GM21723 (cell line): ENCODE measurements at regions not wholly inside any gene's neighbourhood (a gene's known extent, or its start where the extent isn't known, plus 50 kb on each side); places are given as distances from the start of the nearest gene placed in this dataset.
"Not testable (repeated sequence)": the region's sequence is repeated elsewhere in the genome, so short reads cannot be mapped to it uniquely, and the experiment has no call there.

Experiments used
- ATAC-seq: cut with Tn5 transposase; IDR thresholded peaks from one replicate; pipeline ENCODE4 v1.9.1; 2021; ENCODE audit warnings: mild to moderate bottlenecking, moderate library complexity; ENCODE audit not compliant: unreplicated experiment

DNA sequence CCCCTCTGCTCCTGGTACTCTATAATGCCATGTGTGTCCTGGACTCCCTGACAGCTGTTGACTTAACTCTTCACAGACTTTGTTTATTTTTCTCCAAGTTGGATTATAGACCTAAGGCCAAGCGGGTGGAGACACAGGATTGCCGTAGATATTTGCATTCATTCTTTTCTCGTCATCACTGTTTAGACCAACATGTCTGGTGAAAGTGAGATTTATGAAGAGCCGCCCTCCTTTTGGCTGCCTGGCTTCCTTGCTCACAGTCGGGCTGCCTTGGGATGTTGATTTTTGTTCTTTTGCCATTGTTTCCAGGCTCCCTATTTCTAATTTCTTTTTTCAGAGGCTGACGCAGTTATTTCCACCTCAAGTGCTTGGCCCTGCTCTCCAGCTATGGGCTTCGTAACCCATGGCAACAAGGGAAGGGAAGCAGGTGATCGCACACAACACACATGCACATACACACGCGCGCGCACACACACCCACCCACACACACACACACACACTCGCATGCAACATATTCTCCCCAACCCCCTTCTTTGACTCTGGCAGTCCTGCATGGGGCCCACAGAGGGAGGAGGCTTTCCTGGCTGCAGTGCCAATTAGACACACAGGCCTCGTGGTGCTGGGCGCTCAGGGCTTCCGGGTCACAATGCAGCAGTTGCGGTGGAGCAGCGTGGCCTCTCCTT, 296.5 kb downstream of the MTX2 start:
- ATAC-seq = no peak

DNA sequence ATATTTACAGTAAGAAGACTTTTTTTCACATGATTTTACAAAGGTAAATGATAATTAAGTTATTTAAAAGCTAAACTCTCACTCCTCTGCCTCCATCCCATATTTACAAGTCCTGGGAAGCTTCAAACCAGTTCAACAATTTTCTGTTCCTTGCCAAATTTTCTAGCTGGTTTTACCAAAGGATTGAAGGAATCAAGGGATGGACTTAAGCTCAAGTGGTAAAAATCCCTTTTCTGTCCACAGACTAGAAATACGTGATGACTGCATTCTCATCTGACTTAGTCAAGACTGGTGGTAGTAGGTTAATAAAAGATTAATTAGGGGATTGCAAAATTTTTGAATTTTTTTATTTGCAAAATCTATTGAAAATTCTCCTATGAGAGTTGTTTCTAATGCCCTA, 297.3 kb downstream of the MTX2 start:
- no peak for ATAC-seq

DNA sequence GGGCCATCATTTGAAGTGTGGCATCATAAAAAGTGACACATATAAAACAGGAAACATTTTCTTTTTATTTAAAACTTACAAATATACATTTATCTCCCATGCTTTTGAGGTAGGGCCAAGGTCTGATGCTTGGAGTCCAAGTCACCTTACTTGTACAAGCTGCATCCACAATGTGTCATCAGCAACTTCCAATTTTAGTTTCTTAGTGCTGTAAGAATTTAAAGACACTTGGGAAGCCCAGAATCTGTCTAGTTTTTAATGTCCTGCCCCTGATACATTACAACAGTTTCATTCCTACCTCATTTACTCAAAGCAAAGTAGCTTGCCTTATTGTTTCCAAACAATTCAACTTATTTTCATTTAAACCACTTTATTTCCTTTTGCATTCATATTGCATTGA, 297.7 kb downstream of the MTX2 start:
- no peak for ATAC-seq

DNA sequence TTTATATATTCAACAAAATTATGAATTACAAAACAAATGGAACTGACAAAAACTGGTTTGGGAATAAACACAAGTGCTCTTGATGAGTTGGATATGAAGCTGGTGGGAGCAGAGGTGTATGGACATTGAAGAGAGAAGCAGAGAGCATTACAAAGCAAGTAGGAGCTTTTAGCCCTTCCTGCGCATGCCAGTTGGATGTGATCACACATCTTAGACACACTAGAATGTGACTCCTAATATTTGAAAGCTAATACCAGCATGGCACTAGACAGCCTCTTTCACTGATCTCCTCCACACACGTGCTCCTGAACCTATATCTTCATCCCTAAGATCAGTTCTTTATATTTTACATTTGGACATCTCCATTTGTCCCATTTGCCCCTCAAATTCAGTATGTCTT, 298.1 kb downstream of the MTX2 start:
- ATAC-seq = no peak

DNA sequence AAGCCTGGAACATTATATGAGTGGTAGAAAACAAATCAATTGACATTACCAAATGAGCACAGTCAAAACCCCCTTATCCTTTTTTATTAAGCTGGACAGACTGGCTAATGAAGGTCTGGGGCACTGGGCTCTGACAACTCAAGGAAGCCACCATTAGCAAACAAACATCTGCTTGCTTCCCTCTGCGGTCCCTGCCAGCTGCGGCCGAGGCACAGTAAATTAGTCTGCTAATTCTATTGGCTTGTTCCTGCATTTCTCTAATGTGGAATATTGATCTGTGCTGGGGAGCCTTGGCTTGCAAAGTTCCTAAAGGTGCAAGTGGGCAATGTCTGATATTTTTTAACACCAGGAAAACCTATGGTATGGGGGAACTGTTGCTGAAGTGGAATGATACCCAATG, 300.3 kb downstream of the MTX2 start:
- no peak for ATAC-seq

DNA sequence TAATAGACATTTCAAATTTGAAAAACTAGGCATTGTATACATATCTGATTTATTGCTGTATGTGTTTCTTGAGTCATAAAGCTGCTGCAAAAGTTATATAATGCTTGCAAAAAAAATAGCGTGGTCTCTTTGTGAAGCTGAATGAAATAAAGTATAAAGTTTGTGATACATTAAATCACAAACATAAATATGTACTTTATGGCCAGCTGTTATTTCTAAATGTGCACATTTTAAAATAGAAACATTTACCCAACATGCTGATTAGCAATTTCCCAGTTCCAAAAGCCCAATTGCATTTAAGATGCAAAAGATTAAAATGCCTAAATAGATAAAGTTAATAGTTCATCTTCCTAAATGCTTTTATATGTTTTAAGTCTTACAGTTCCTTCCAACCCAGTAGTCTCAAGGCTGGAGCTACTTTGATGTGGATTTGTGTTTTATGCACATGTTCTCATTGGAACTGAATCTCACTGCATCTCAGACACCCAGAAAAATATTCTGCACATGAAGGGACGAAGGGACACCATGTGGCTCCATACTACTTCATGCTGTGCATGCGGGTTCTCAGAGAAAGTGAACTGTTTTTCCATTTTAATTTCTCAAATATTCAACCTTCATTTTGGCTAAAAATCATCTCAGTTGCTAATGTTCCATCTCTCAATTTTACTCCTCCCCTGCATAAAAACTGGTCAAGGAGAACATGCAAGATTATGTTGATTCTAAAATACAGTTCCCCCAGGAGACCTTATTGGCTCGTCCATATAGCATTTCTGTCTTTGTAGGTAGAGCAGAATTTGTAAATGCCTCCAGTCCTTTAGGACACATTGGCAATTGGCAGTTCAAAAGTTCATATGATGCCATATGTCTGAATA, 304.6 kb downstream of the MTX2 start:
- no peak for ATAC-seq

DNA sequence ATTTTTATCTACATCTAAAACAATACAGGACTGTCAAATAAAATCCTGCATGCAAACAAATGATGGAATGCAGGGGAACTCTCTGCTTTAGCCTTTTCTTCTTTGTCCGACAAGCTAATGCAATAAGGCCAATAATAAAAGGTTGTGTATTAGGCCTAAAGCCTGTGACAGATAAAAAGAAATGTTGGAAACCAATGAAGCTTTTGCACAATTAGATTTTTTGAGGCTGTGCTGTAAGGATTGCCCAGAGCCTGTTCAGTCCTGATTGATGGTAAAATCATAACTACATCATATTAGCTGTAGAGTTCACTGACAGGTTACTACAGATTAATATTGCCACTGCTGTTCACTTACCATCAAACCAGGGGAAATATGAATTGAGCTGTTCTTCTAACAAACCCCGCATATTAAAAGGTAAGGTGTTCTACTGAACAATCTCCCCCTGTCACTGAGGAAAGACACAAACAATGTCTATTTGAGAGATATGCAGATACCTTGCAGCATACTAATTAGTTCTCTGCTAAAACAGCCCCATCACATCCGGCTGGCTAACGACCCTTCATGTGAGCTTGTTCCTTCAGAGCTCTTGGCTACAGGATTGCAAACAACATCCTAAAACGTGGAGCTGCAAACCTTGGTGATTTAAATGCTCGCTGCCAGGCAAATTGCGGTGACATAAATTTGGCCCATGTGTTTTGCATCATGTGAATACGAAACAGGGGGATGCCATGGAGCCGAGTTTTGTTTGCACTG, 305.4 kb downstream of the MTX2 start:
- no peak for ATAC-seq

DNA sequence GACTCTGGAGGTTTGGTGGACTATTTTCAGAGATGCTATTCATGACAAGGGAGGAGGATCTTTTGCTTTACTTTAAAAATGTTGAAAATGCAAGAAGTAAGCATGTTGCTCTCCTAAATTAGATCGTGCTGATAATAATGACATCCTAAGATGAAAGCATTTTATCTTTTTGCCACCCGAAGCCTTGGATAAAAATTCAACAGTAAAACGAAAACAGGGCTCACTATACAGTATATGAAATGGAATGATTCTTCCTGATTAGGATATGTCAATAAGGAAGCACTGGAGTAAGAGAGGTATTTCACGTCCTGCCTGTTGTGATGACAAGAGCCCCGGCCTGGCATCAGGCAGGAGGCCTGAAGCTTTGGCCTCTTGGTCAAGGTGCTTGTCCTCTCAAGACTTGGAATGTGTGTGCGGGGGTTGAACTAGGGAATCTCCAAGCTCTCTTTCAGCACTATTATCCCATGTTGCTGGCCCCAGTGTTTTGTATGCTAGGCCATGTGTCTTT, 306.0 kb downstream of the MTX2 start:
- ATAC-seq = no peak

DNA sequence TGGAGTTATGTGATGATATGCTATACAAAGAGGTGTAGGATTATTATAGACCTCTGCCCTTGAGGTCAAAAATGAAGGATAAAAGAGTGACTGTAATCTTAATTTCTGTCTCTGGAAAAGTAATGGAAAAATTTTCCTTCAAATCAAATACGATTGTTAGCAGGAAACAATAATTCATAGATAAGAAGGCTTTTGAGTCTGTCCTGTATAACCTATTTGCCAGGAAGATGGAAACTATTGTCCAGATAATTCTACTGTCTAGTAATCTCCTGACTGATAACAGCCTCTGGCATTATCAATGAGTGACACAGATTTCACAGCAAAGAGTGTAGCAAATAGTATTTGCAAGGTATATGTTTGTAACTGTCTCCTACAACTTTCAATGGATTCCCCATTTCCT, 307.8 kb downstream of the MTX2 start:
- no peak for ATAC-seq

DNA sequence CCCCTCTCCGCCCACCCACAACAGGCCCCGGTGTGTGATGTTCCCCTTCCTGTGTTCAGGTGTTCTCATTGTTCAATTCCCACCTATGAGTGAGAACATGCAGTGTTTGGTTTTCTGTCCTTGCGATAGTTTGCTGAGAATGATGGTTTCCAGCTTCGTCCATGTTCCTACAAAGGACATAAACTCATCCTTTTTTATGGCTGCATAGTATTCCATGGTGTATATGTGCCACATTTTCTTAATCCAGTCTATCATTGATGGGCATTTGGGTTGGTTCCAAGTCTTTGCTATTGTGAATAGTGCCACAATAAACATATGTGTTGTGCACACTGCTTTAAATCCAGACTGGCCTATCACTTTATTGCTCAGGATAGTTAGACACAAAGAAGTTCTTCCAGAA, 309.1 kb downstream of the MTX2 start:
- ATAC-seq = not testable (repeated sequence)

DNA sequence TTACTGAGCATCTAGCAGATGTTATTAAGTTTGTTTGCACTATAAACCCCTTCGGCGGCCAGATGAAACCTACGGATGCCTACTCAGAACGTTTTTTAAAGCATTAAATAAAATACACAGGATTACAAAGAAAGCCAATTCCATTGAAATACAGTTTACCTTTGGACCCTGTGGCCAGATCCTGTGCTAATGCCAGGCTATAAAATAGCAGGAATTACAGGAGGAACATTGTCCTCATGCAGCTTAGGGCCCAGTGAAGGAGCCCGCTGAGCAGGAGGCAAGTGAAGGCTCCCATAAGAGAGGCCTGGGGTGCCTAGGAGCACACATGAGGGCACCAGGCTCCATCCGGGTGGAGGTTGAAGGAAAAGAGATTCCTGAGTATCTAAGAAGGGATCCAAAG, 310.4 kb downstream of the MTX2 start:
- ATAC-seq = no peak

DNA sequence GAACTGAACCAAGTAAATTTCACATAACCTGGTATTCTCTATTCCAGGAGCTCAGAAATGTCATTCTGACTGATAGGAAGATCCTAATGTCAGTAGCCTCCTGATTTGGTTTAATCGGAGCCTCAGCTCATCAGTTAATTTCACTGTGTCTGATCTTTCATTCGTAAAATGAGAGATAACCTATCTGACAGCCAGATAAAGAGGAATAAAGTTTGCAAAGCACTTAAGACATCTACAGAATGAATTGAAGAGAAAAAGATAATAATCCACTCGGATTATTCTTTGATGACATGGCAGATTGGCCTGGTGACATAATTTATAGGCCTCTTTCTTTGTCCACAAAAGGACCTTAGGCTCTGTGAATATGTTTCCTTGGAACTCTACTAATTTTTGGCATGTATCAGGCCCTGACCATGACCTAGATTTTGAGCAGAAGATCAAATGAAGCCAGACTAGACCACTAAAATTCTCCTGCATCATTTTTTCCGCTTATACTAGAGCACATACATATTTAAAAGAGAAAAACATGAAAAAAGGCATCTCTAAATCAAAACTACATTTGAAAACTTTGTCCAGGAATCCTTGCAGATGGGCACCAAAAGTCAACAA, 312.4 kb downstream of the MTX2 start:
- ATAC-seq = no peak

DNA sequence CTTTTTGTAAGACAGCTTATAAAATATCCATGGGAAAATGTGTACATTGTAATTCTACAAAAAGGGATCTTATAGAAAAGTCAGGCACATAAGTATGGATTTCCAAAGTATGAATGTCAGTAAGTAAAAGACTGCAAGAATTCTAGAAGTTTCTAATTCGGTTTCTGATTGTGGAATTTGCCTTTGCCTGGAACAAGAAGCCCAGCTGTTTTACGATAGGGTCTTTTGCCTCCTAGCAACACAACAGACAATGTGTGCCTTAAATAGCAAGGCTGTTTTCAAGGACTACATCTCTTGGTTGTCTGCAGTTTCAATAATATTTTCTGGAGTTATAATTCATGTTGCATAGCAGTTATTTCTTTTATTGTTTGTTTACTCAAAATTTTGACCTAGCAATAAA, 312.9 kb downstream of the MTX2 start:
- no peak for ATAC-seq

DNA sequence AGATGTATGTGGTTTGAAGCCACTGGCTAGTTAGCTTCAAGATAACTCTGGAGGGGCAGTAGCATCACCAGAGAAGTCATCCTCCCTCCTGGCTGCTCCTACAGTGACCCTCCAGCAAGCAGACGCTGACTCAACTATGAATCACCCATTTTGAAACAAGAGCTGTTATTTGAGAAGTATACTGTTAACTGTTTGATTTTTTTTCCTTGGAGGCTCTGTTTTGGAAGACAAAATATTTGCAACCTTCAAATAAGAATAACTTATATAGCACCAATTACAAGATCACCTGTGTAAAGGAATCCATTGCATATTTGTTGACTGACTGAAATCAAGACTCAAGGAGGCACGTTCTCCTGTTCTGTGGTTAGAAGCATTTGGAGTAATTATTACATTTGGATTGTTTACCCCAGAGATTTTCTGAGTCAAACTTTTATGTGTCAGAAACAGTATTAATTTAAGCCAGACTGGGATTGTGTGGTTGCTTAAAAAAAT, 313.8 kb downstream of the MTX2 start:
- no peak for ATAC-seq

DNA sequence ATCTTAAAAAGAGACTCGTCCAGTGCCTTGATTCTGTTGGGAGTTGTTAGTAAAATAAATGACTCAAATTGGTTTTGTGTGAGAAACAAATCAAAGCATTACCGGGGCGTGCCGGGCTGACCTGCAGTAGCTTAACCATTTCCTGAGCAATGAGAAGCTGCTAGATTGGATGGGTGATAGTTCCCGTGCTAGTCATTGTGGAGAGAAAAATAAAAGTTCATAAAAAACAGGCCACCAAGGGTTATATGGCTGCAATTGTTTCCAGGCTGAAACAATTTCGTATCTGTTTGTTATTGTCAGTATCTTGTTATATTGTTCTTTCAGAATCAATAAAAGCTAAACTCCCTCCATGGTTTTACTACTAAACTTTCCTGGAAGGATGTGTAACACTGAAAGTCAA, 314.4 kb downstream of the MTX2 start:
- no peak for ATAC-seq

DNA sequence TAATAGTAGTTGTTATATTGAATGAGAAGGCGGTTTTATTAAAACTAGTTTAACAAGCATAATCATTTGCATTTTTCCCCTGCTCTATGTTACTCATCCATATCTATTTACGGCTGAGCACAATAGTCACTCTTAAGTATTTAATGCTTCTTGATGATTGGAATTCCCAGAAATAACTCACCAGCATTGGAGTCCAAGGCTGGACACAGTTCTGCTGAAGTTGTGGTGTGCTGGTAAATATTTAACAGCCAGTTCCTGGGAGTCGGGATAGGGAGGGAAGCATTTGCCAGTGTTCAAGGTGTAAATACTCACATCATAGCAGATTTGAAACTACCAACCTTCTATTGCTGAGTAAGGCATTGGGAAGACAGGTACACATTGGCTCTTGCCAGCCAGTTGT, 315.1 kb downstream of the MTX2 start:
- ATAC-seq = no peak

DNA sequence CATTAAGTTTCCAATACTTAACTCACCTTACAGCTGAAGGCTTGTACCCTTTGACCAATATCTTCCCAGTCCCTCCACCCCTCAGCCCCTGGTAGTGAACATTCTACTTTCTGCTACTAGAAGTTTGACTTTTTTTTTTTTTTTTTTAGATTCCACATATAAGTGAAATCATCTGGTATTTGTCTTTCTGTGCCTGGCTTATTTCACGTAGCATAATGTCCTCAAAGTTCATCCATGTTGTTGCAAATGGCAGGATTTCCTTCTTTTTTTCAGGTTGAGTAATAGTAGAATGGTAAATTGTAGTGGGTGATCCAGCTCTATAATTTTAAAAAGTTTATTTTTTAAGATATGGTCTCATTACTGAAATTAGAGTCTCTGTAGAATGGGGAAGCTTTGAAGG, 316.0 kb downstream of the MTX2 start:
- no peak for ATAC-seq

DNA sequence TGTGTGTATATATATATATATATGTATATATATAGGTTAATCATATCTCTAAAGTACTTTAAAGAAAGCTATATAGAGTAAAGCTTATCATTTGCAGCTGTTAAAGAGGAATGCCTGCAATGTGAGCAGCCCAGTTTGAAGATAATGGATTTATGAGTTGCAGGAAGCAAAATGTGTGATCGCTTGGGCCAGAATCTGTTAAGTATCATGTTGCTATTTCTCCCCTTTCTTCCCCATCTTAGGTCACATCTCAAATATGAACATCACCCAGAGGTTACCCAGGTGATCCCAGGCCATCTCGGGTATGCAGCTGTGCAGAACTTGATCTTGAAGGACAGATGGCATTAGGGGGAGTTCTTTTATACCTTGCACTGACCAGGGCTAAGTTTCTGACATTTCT, 316.5 kb downstream of the MTX2 start:
- ATAC-seq = no peak

DNA sequence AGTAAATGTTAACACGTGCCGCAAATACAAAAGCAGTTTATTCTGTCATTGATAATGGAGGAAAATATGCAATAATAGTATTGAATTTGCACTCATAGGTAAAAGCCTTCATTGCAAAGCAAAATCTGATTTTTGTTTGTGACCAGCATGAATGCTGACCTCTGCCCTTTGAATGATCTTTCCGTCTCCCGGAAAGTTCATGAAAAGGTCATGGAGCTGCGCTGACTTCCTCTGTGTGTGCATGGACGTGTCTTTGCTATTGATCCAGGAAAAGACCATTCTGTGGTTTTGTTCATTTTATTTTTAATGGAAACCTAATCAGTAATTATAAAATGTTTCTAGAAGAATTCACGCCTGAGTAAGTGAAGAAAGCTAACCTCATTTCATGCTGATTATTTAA, 320.0 kb downstream of the MTX2 start:
- ATAC-seq = no peak

DNA sequence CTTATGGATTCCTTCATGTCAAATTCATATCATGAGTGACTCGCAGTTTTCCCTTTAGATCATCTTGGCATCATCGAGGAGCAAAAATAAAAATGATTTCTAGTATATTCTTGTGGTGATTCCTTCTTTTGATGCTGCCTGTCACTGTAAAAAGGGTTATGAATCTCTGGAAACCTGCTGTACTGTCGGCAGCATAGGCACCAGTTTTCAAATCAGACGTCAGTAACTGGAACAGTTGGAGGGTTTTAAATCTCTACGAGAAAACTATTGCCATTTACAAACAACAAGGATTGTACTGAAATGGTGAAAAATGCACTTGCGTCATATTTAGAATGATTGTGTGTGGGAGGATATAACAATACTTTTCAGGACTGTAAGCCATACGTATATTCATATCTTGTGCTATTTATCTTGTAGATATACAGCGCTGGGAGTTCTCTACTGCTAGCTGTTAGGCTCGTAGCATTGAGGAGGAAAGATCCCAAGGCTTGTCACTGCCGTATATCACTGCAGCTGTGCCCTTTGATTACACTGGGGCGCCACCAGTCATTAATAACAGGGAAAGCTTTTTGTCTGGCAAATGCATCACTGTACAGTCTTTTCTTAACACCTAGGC, 320.7 kb downstream of the MTX2 start:
- ATAC-seq = no peak

DNA sequence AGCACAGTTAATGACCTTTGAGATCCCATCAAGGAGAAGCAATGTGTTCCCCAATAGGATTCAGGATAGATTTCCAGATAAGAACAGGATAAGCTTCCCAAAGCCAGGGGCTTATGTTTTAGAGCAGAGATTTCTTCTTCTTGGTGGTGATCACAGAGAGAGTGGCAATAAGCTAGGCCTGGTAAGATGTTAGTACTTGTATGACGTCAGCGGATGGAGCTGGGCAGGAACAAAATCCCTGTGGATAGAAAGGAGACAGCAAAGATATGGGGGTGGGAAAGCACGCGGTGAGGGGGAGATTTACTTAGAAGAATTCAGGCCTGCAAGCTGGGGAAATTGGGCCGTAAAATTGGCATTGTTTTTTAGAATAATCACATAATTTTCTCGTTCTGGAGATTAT, 323.0 kb downstream of the MTX2 start:
- no peak for ATAC-seq
